Left ventricle myocardium superior (tissue), 1 donor: ENCODE measurements at regions not wholly inside any gene's neighbourhood (a gene's known extent, or its start where the extent isn't known, plus 50 kb on each side); places are given as distances from the start of the nearest gene placed in this dataset.
"Not testable (repeated sequence)": the region's sequence is repeated elsewhere in the genome, so short reads cannot be mapped to it uniquely, and the experiment has no call there.

ENCODE experiments used
- ATAC-seq: fragments of 200-7000 bp; cut with Tn5 transposase; one replicate; pipeline ENCODE4 v1.9.1; 2020; ENCODE audit warnings: mild to moderate bottlenecking, moderate library complexity
- DNase-seq: peaks from one replicate; pipeline ENCODE4 v3.0.0-alpha.2; 2020
- intact Hi-C: fragments of 100-400 bp; cut with micrococcal nuclease; formaldehyde crosslinking; loops from one replicate; pipeline ENCODE4 v1.11.0; 2022
- donor health status: DM: no; HTN: yes; CAD: no; lungs with severe emphysema.

DNA sequence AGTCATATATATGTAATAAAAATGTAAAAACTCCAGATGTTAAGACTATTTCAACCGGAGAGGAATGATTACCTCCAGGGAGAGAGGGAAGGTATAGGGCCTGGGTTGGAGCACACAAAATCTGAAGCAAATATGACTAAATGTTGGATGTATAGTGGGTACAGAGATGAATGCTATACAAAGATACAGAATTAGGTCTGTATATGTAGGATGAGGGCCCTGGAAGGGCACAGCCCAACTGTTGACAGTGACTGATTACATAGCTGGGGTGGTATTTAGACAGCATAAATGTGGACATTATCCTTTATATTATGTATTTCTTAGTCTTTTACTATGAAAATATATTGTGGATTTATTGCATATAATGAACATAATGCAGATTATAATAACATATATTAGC lies 94.4 kb upstream of the SPATA12 start:
- DNase-seq (no peak), ATAC-seq (no peak)
- intact Hi-C loops = no loop called here

DNA sequence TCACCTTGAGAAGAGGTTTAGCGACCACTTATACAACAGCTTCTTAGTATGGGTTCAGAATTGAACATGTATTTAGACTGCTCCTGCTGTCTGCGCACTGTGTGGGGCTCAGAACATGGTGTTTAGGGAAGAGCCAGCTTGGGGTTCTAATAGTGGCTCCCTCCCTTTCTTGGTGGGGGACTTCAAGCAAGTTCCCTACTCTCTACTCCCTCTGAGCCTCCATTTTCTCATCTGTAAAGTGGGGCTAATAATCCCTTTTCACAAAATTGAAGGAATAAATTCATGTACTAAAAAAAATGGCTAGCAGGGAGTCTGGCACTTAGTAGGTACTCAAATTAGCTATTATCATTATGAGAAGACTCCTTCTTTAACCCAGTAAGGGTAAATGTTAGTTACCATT lies 97.5 kb upstream of the SPATA12 start:
- intact Hi-C loops = no loop called here
- no peak for ATAC-seq

DNA sequence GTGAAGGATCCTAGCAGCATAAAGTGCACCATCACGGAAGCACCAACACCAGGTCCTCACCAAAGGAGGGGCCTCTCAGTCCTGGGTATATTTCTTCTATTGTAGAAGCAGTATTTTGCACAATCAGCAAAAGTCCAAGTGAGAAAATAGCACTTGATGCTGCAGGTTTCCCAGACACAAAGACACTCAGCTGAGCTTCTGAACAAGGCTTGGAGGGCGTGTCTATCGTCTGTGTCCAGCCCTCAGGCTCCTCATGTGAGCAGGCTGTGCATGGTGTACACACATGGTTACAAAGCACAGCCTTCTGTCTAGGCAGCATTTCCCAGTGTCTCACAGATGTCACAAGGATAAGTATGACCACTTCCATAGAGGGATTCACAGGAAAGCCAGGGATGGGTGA lies 98.3 kb upstream of the SPATA12 start:
- intact Hi-C loops = no loop called here
- DNase-seq (no peak), ATAC-seq (no peak)

More for the DNA sequence above, 97.5 kb upstream of the SPATA12 start:
- DNase-seq = no peak

DNA sequence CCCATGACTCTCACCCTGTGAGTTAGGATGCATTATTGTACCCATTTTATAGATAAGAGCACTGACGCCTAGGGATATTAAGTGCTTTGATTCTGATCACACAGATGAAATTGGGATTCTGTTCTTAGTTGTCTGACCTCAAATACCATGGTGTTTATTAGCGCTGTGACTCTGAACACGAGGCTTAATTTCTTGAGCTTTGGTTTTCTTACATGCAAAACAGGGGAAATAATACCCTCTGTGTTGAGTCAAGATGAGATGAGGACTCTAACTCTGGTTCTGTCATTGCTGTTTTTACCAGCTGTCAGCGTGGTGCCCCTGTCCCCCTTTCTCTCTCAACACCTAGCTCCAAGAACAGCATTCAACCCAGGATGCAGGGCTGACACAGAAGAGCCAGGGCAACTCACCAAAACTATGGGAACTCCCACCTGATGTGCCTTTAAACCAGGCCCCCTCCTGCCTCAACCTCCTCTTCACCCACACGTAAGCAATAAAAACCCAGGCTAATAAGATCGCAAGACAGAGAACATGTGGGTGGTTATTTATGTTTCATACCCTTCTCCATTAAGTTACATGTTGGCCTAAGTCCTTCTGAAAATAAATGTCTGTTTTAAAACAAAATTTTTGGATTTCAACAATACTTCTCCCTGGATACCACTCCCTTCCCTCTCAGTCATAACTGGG lies 100.1 kb upstream of the SPATA12 start:
- no peak for ATAC-seq
- intact Hi-C loops = no loop called here
- no peak for DNase-seq

DNA sequence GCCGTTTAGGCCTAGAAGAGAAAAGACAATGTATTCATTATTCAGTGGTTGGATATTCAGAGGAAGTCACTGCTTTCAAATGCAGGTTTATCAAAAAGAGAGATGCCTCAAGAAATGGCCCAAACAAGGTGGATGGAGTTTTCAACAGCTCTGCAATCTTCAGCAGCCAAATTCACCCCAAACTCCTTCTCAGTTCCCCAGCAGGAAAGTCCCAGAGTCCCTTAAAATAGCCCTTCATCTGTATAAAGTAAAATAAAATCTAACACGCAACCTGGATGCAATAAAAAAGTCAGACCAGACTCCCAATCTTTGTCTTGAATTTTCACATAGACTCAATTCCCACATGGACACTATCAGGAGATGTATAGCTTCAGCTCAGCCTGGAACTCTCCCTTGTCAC lies 101.6 kb upstream of the SPATA12 start:
- intact Hi-C loops = no loop called here
- DNase-seq (no peak), ATAC-seq (no peak)

DNA sequence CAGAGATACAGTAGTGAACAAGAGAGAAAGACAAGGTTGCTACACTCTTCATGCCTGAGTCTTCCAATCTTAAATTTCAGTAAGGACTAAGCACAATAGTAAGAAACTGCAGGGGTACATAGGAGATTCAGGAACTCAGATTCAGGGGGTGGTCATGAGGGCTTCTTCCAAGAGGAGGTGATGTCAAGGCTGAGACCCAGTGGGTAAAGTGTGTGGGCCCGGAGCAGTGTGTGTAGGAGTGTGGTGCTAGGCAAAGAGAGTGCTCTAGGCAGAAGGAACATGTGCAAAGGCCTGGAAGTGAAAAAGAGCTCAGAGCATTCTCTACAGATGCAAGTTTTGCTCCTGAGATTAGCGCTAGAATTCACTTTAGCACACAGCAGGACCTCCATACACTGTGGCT lies 102.9 kb upstream of the SPATA12 start:
- intact Hi-C loops = no loop called here
- ATAC-seq = no peak
- DNase-seq = no peak

DNA sequence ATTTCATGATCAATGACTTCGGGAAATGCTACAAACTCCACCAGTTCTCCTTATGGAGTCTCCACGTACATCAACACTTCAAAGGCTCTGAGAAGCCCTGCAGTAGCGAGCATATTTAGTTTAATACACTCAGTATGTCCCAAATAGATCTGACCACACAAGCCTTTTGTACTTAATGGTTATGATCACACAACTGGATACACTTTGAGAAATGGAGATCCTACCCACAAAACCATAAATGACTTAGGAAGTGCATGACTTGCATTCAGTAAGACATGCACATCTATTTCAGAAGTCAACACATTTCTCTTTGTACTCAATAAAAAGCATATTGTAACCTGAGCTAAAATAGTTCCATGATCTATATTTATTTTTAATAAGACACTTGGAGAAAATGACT lies 103.6 kb upstream of the SPATA12 start:
- ATAC-seq (no peak), DNase-seq (no peak)
- intact Hi-C loops = no loop called here

DNA sequence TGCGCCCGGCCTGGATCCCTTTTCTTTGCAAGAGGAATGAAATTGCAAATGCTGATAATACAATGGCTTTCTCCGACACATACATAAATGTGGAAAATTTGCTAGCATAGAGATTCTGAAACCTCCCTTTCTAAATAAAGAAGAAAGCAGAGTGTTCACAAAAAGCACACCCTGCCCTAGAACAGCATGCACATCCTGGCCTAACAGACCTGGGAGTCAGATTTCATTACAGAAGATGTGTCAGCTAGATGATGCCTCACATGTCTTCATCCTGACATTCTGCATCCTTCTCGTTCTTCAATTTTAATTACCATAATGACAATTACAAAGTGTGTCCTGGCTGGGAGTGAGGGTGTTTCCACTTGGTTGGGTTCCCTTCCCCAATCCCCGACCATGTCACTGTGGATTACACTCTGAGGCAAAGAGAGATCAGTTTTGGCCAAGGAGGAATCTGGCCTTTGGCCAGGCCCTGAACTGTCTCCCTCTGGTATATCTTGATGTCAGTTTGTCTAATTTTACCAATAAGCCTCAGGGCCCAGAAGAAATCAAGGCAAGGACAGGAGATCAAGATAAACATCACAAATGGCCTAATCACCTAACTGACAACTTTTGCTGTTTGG lies 104.9 kb upstream of the SPATA12 start:
- ATAC-seq = no peak
- DNase-seq = no peak
- intact Hi-C loops = no loop called here

DNA sequence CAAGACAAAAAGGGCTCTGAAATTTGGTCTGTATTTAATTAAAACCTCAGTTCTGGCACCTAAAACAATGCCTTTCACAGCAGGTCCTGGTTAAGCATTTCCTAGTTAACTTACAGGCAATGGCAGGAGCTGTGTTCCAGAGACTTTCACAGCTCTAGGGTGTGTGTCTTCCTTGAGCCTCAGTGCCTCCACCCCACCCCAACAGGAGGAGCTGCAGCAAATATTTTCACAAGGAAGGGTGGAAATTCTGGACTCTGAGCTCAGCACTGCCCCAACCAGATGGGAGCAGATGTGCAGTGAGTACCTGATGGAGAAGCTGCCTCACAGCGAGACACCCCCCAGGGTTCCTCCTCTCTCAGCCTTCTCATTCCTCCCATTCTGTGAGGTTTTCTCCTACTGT lies 106.3 kb upstream of the SPATA12 start:
- ATAC-seq = peak; percentile 15
- no peak for DNase-seq
- intact Hi-C loops = no loop called here

DNA sequence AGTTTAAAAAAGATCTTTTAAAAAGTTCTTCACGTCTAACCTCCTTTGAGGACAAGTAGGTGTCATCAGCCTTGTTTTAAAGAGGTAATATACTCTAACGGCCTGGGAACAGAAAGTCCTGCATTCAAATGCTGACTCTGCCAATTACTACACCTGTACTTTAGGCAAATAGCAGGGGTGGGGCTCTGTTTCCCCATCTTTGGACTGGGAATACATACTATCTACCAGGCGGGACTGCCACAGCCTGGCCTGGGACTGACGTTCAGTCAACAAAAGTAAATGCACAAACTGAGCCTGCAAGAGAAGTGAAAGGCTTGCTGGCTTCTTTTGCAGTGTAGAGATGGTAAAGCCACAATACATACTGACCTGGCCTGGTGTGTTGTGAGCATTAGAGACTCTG lies 107.6 kb upstream of the SPATA12 start:
- DNase-seq (no peak), ATAC-seq (no peak)
- intact Hi-C loops = no loop called here

DNA sequence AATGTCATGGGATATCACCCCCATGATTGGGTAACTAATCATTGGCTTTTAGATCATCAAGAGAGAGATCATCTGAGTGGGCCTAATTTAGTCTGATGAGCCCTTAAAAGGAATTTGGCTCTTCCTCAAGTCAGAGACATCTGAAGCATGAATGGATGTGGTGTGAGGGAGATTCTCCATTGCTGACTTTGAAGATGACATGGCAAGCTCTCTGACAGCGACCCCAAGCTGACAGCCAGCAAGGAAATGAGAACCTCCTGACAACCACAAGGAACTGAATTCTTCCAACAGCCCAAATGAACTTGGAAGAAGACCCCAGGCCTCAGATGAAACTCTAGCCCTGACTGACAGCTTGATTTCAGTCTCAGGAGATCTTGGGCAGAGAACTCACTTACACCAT lies 108.4 kb upstream of the SPATA12 start:
- DNase-seq (no peak), ATAC-seq (no peak)
- intact Hi-C loops = no loop called here

DNA sequence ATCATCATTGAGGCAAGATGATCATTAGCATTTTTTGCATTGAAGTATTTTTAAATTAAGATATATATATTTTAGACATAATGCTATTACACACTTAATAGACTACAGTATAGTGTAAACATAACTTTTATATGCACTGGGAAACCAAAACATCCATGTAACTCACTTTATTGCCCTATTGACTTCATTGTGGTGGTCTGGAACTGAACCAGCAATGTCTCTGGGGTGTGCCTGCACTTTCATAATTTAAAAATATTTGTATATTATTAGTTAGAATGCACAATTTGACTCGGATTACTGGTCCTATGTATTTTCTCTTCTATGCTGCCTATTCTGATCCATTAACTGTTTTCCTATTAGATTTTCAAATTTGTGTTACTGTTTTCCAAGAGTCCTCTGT lies 109.1 kb upstream of the SPATA12 start:
- no peak for DNase-seq
- no peak for ATAC-seq
- intact Hi-C loops = no loop called here

DNA sequence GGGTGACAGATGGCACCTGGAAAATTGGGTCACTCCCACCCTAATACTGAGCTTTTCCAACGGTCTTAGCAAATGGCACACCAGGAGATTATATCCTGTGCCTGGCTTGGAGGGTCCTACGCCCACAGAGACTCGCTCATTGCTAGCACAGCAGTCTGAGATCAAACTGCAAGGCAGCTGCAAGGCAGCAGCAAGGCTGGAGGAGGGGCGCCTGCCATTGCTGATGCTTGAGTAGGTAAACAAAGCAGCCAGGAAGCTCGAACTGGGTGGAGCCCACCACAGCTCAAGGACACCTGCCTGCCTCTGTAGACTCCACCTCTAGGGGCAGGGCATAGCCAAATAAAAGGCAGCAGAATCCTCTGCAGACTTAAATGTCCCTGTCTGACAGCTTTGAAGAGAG lies 115.1 kb upstream of the SPATA12 start:
- ATAC-seq, DNase-seq, intact Hi-C loops: not testable (repeated sequence)

DNA sequence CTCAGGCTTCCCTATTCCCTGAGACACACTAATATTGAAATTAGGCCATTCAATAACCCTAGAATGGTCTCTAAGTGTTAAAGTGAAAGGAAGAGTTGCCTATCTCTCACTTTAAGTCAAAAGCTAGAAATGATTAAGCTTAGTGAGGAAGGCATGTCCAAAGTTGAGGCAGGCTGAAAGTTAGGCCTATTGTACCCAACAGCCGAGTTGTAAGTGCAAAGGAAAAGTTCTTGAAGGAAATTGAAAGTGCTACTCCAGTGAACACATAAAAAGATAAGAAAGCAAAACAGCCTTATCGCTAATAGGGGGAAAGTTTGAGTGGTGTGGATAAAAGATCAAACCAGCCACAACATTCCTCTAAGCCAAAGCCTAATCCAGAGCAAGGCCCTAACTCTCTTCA lies 117.9 kb upstream of the SPATA12 start:
- intact Hi-C loops = no loop called here
- ATAC-seq (no peak), DNase-seq (no peak)

DNA sequence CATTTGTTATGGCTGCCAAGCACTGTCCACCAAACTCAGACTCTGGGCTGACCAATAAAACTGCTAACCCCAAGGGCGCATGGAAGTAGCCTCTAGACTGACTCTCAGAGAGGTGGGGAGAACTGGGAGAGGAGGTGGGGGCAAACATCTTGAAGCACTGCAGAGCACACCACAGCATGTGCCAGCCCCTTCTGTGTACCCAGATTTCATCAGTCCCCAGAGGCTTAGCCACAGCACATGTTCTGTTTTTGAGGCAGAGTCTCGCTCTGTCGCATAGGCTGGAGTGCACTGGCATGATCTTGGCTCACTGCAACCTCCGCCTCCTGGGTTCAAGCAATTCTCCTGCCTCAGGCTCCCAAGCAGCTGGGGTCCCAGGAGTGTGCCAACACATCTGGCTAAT lies 119.5 kb upstream of the SPATA12 start:
- ATAC-seq = no peak
- intact Hi-C loops = no loop called here
- DNase-seq = no peak

DNA sequence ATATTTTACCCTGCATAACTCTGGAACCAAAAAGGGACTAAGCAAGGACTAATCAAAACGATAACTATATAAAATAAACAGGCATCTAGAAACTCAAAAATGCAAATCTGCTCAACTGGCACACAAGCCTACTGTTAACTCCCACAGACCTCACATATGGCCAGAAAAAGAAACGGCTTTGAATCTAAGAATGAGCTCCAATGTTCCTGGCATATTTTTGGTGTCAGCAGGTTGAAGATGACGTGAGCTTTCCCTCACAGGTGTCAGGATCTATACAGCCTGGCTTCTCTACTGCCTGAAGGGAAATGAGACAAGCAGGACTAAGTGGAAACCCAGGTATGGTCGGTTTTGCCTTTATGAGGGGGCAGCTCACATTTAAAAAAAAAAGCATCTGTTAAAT lies 120.1 kb upstream of the SPATA12 start:
- DNase-seq = no peak
- ATAC-seq = no peak
- intact Hi-C loops = no loop called here

DNA sequence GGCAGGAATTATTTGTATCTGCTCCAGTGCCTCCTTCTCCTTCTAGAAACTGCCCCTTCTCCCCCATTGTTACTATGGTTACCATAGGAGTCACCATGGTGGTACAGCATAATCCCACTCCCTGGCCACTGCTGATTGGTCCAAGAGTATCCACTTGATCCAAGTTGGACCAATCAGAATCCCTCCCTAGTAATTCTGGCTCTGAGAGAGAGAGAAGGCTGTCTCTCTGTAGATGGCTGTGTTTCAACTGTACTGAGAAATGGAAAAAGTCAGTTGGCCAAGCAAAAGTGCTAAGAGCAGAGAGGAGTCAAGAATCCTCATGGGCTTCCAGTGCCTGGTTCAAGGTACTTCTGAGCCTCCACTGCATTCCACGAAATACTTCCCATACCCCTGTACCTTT lies 120.6 kb upstream of the SPATA12 start:
- intact Hi-C loops = no loop called here
- DNase-seq = no peak
- no peak for ATAC-seq

DNA sequence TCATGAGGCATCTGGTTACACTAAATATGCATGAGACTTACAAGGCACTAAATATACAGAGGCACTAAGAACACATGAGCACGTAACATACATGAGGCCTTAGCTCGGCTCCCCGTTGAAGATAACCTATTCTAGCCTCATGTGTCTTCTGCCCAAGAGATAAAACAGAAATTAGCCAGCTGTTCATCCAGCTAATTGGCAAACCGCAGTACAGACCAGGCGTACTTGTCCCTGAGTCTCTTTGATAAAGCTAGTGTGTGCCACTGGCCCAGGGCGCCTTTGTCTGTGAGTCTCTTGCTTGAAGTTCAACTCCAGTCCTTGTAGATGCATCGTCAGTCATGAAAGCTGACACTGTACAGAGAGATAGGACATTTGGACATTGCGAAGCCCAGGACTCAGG lies 121.9 kb upstream of the SPATA12 start:
- no peak for ATAC-seq
- no peak for DNase-seq
- intact Hi-C loops = no loop called here

DNA sequence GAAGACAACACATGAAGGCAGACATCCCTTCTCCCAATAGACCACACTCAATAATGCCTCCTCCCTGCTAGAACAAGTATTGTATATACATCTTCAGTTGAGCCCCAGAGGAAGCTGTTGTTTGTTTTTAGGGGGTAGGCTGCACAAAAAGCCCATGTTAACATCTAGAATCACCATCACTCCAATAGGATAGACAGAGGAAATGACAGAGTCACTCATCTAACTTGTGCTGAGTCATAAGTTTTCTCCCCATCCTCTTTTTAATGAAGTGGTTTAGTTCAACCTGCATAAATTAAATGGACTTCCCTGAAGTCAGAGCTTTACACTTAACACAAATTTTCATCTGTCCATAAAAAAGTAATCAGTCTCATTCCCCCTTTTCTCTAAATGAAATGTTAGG lies 122.9 kb upstream of the SPATA12 start:
- ATAC-seq (no peak), DNase-seq (no peak)
- intact Hi-C loops = no loop called here

DNA sequence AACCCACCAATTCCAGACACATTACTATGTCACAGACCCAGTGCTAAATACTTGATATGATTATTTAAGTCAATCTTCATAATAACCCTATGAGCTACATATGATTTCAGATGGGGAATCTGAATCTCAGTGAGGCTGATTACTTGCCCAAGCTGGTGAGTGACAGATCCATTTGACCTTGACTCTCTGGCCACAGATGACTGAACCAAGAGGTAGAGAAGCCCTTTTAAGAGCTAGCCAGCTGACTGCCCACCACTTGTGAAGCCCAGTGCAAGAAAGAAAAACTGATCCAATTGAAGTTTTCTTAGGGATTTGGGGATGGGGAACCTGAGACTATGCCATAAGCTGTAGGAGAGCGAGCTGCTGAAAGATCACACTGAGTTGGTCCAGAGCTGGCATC lies 124.7 kb upstream of the SPATA12 start:
- DNase-seq = no peak
- intact Hi-C loops = no loop called here
- ATAC-seq = no peak

DNA sequence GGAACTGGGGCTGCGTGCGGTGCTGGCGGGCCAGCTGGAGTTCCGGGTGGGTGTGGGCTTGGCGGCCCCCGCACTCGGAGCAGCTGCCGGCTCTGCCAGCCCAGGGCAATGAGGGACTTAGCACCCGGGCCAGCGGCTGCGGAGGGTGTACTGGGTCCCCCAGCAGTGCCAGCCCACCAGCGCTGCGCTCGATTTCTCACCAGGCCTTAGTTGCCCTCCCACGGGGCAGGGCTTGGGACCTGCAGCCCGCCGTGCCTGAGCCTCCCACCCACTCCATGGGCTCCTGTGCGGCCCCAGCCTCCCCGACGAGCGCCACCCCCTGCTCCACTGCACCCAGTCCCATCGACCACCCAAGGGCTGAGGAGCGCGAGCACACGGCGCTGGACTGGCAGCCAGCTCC lies 126.0 kb upstream of the SPATA12 start:
- intact Hi-C loops, ATAC-seq, DNase-seq: not testable (repeated sequence)

DNA sequence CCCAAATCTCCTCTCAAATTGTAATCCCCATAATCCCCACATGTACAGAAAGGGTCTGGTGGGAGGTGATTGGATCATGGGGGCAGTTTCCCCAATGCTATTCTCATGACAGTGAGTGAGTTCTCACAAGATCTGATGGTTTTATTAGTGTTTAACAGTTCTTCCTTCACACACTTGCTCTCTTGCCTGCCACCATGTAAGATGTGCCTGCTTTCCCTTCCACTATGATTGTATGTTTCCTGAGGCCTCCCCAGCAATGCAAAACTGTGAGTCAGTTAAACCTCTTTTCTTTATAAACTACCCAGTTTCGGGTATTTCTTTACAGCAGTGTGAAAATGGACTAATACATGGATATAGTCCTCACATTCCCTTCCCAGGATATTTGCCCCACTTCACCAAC lies 126.7 kb upstream of the SPATA12 start:
- ATAC-seq (no peak), DNase-seq (no peak)
- intact Hi-C loops = no loop called here
